HCT116 (cell line): ENCODE measurements at regions not wholly inside any gene's neighbourhood (a gene's known extent, or its start where the extent isn't known, plus 50 kb on each side); places are given as distances from the start of the nearest gene placed in this dataset.
"Not testable (repeated sequence)": the region's sequence is repeated elsewhere in the genome, so short reads cannot be mapped to it uniquely, and the experiment has no call there.

Experiments
- ATAC-seq: fragments of 200-7000 bp; cut with Tn5 transposase; 2 replicates; pipeline ENCODE4 v1.9.1; 2020; ENCODE audit warnings: mild to moderate bottlenecking, moderate library complexity
- BruUV-seq: library from RNA; stranded (reverse); fragments of 400-500 nt; replicated peaks from 2 replicates; lab custom pipeline; 2021; lab: Mats Ljungman, UMichigan
- CTCF ChIA-PET: fragments of 300-600 bp; sonication (Branson Sonifier 250); formaldehyde crosslinking; loops from one replicate; lab custom pipeline; 2021; ENCODE audit warnings: antibody characterized with exemption; lab: Charles Lee
- POLR2A ChIA-PET: fragments of 300-600, 350-600 bp; sonication (Branson Sonifier 250); formaldehyde crosslinking; loops from one replicate; lab custom pipeline; 2021; ENCODE audit warnings: antibody characterized with exemption; lab: Charles Lee
- RAD21 ChIA-PET, 2 experiments: fragments of 300-600 bp; sonication (Branson Sonifier 250); formaldehyde crosslinking; loops; one replicate each; lab custom pipeline; 2023; ENCODE audit warnings: low total read pairs in 2 of 2; ENCODE audit not compliant: uncharacterized antibody in 2 of 2, unreplicated experiment in 2 of 2, low non-redundant PET in 1 of 2; lab: Charles Lee
- DNase-seq: peaks from one replicate; pipeline ENCODE4 v3.0.0-alpha.2; 2010; ENCODE audit warnings: low read depth, low spot score
- H2AFZ ChIP-seq: fragments of 200-600 bp; shearing (Covaris generic), sonication (generic); 2 replicates; pipeline ENCODE4 v1.6.1; 2017; ENCODE audit warnings: low read depth, mixed run types, mixed read lengths, antibody characterized with exemption, low read length; ENCODE audit not compliant: poor library complexity, severe bottlenecking
- H3K27ac ChIP-seq: 2 replicates; pipeline ENCODE4 v1.5.1; 2012; ENCODE audit warnings: low read depth, low read length
- H3K27me3 ChIP-seq: fragments of 200-600 bp; sonication (generic); 2 replicates; pipeline ENCODE4 v1.6.1; 2016; ENCODE audit warnings: mixed run types, low read length, mixed read lengths; ENCODE audit not compliant: insufficient read depth
- H3K36me3 ChIP-seq, 2 experiments: fragments of 200-500 bp in 1 of 2; fragments of 200-600 bp in 1 of 2; sonication (Bioruptor generic) in 1 of 2; sonication (generic) in 1 of 2; 2 replicates each; pipeline versions ENCODE4 v1.5.1 to v1.6.1; 2014 to 2016; ENCODE audit warnings: low read length in 2 of 2, inconsistent platforms in 1 of 2, mixed read lengths in 1 of 2, mixed run types in 1 of 2; ENCODE audit not compliant: insufficient read depth in 2 of 2, control insufficient read depth in 1 of 2
- H3K4me1 ChIP-seq, 2 experiments: fragments of 200-600 bp in 1 of 2; sonication (generic) in 1 of 2; 2 replicates each; pipeline versions ENCODE4 v1.5.1 to v1.6.1; 2012 to 2017; ENCODE audit warnings: low read length in 2 of 2, inconsistent platforms in 1 of 2, mild to moderate bottlenecking in 1 of 2, mixed read lengths in 1 of 2, mixed run types in 1 of 2, moderate library complexity in 1 of 2; ENCODE audit not compliant: insufficient read depth in 2 of 2, control insufficient read depth in 1 of 2
- H3K4me2 ChIP-seq: fragments of 200-600 bp; sonication (generic); 2 replicates; pipeline ENCODE4 v1.6.1; 2017; ENCODE audit warnings: mixed run types, low read length, mixed read lengths
- H3K4me3 ChIP-seq, 2 experiments: fragments of 200-600 bp in 1 of 2; sonication (generic) in 1 of 2; replicated peaks in 1 of 2; 2 replicates each; pipeline ENCODE4 v1.5.1; 2011 to 2016; ENCODE audit warnings: low read length in 2 of 2, control low read depth in 1 of 2, low read depth in 1 of 2, mild to moderate bottlenecking in 1 of 2, mixed read lengths in 1 of 2, mixed run types in 1 of 2
- H3K79me2 ChIP-seq: fragments of 200-600 bp; sonication (generic); 2 replicates; pipeline ENCODE4 v1.6.1; 2017; ENCODE audit warnings: mild to moderate bottlenecking, mixed run types, low read length, moderate library complexity, mixed read lengths; ENCODE audit not compliant: insufficient read depth
- H3K9ac ChIP-seq: fragments of 200-600 bp; sonication (generic); 2 replicates; pipeline ENCODE4 v1.6.1; 2016; ENCODE audit warnings: low read length, mixed read lengths
- H3K9me2 ChIP-seq: fragments of 200-600 bp; sonication (generic), shearing (Covaris generic); 2 replicates; pipeline ENCODE4 v1.6.1; 2017; ENCODE audit warnings: mixed run types, mild to moderate bottlenecking, moderate library complexity; ENCODE audit not compliant: insufficient read depth
- H3K9me3 ChIP-seq, 2 experiments: fragments of 200-500 bp in 1 of 2; fragments of 200-600 bp in 1 of 2; sonication (Bioruptor generic) in 1 of 2; sonication (generic) in 1 of 2; 2 replicates each; pipeline ENCODE4 v1.6.1; 2014 to 2017; ENCODE audit warnings: low read length in 2 of 2, mixed read lengths in 2 of 2, inconsistent platforms in 1 of 2, low read depth in 1 of 2, mild to moderate bottlenecking in 1 of 2, mixed run types in 1 of 2, moderate library complexity in 1 of 2; ENCODE audit not compliant: control insufficient read depth in 1 of 2, insufficient read depth in 1 of 2
- H4K20me1 ChIP-seq: fragments of 200-600 bp; sonication (generic), shearing (Covaris generic); 2 replicates; pipeline ENCODE4 v1.6.1; 2017; ENCODE audit warnings: mixed run types, mild to moderate bottlenecking, moderate library complexity; ENCODE audit not compliant: insufficient read depth
- ATF3 ChIP-seq: IDR thresholded peaks from 2 replicates; pipeline ENCODE4 v1.6.1; 2012
- EZH2 ChIP-seq: fragments of 200-600 bp; sonication (generic); IDR thresholded peaks from 2 replicates; pipeline ENCODE4 v1.6.1; 2017; ENCODE audit warnings: antibody characterized with exemption, mixed run types
- EZH2phosphoT487 ChIP-seq: fragments of 200-600 bp; IDR thresholded peaks from 2 replicates; pipeline ENCODE4 v1.6.1; 2018; ENCODE audit warnings: antibody characterized with exemption, borderline replicate concordance
- FOSL1 ChIP-seq: IDR thresholded peaks from 2 replicates; pipeline ENCODE4 v1.6.1; 2012; ENCODE audit warnings: low read depth
- REST ChIP-seq: IDR thresholded peaks from 2 replicates; pipeline ENCODE4 v1.6.1; 2012; ENCODE audit warnings: low read depth
- SIN3A ChIP-seq: IDR thresholded peaks from 2 replicates; pipeline ENCODE4 v1.6.1; 2012; ENCODE audit warnings: low read depth
- SP1 ChIP-seq: IDR thresholded peaks from 2 replicates; pipeline ENCODE4 v1.6.1; 2012; ENCODE audit warnings: low read depth
- SRF ChIP-seq: IDR thresholded peaks from 2 replicates; pipeline ENCODE4 v1.6.1; 2012; ENCODE audit warnings: low read depth
- TCF7L2 ChIP-seq: IDR thresholded peaks from 2 replicates; pipeline ENCODE4 v1.7.0; 2011; ENCODE audit warnings: borderline replicate concordance, inconsistent platforms; ENCODE audit not compliant: insufficient read depth, insufficient read length; ENCODE audit errors: extremely low read depth
- YY1 ChIP-seq: IDR thresholded peaks from 2 replicates; pipeline ENCODE4 v1.6.1; 2011; ENCODE audit warnings: low read length, low read depth, moderate library complexity, mild to moderate bottlenecking; ENCODE audit not compliant: insufficient replicate concordance; ENCODE audit errors: extremely low read depth
- ZNF274 ChIP-seq: fragments of 200-500 bp; sonication (Bioruptor generic); IDR thresholded peaks from 2 replicates; pipeline ENCODE4 v1.6.1; 2014; ENCODE audit warnings: mild to moderate bottlenecking, low read depth, low read length, inconsistent platforms
- intact Hi-C: fragments of 100-400 bp; cut with micrococcal nuclease; formaldehyde crosslinking; loops from 2 replicates; pipeline ENCODE4 v1.10.0; 2022

- H3K4me2 ChIP-seq: no peak overlapping the region
- H2AFZ ChIP-seq: no peak overlapping the region
- no peak overlapping the region for H3K9ac ChIP-seq
- no peak for DNase-seq
- intact Hi-C loops: no loop called here
- no peaks in the 10 kb centered on the region for H4K20me1 ChIP-seq
- no peaks in the 10 kb centered on the region for H3K9me3 ChIP-seq
- ChIA-PET RAD21 (no interaction called here), POLR2A (no interaction called here), CTCF (no interaction called here)
- TF ChIP-seq FOSL1: no peak
- TF ChIP-seq SIN3A: no peak
- no peak for TF ChIP-seq SRF
- no peak for TF ChIP-seq EZH2
- TF ChIP-seq SP1: no peak
- TF ChIP-seq TCF7L2: no peak
- TF ChIP-seq YY1: no peak
- no peak for TF ChIP-seq ATF3
- TF ChIP-seq REST: no peak
- no peak for TF ChIP-seq EZH2phosphoT487
- no peak for TF ChIP-seq ZNF274
- H3K27me3 ChIP-seq: no peaks in the 10 kb centered on the region; the same call in 1 of the 2 replicates
- ATAC-seq: no peak
- H3K27ac ChIP-seq: no peak overlapping the region
- no peaks in the 10 kb centered on the region for H3K36me3 ChIP-seq
- BruUV-seq: no TSS peak
- no peak overlapping the region for H3K4me3 ChIP-seq
- no peaks in the 10 kb centered on the region for H3K4me1 ChIP-seq
- H3K79me2 ChIP-seq: no peaks in the 10 kb centered on the region
- no peaks in the 10 kb centered on the region for H3K9me2 ChIP-seq
Observed at GRCh38 chr2:40700231-40700954, 248.5 kb upstream of the SLC8A1 start.

- RAD21 ChIA-PET: not testable (repeated sequence)
Observed at GRCh38 chr2:40712197-40712894, 260.5 kb upstream of the SLC8A1 start.

More at GRCh38 chr2:40712197-40712894, 260.5 kb upstream of the SLC8A1 start:
- H3K27ac ChIP-seq, H3K9me2 ChIP-seq, ATAC-seq, H3K9ac ChIP-seq, H3K4me3 ChIP-seq, CTCF ChIA-PET, H3K36me3 ChIP-seq, H3K9me3 ChIP-seq, H2AFZ ChIP-seq, H3K27me3 ChIP-seq, H4K20me1 ChIP-seq, H3K79me2 ChIP-seq, H3K4me1 ChIP-seq, BruUV-seq, intact Hi-C loops, DNase-seq, H3K4me2 ChIP-seq: not testable (repeated sequence)
- POLR2A ChIA-PET: interaction anchor here (0.6 kb wide), 1 partner anchor 21 kb away, joined by 3 read pairs; no protein-coding TSS in a partner anchor
